Fibroblast of upper back skin (primary cell): ENCODE measurements at regions not wholly inside any gene's neighbourhood (a gene's known extent, or its start where the extent isn't known, plus 50 kb on each side); places are given as distances from the start of the nearest gene placed in this dataset.
"Not testable (repeated sequence)": the region's sequence is repeated elsewhere in the genome, so short reads cannot be mapped to it uniquely, and the experiment has no call there.

ENCODE experiments used
- DNase-seq: peaks from one replicate; pipeline ENCODE4 v3.0.0-alpha.2; 2013

GRCh38 chr2:8611246-8611645 lies 70.6 kb upstream of the ID2 start:
- DNase-seq: no peak

- no peak for DNase-seq
Observed at GRCh38 chr2:8611700-8612099, 70.2 kb upstream of the ID2 start.

GRCh38 chr2:8612734-8613179 lies 69.1 kb upstream of the ID2 start:
- DNase-seq: no peak

DNA sequence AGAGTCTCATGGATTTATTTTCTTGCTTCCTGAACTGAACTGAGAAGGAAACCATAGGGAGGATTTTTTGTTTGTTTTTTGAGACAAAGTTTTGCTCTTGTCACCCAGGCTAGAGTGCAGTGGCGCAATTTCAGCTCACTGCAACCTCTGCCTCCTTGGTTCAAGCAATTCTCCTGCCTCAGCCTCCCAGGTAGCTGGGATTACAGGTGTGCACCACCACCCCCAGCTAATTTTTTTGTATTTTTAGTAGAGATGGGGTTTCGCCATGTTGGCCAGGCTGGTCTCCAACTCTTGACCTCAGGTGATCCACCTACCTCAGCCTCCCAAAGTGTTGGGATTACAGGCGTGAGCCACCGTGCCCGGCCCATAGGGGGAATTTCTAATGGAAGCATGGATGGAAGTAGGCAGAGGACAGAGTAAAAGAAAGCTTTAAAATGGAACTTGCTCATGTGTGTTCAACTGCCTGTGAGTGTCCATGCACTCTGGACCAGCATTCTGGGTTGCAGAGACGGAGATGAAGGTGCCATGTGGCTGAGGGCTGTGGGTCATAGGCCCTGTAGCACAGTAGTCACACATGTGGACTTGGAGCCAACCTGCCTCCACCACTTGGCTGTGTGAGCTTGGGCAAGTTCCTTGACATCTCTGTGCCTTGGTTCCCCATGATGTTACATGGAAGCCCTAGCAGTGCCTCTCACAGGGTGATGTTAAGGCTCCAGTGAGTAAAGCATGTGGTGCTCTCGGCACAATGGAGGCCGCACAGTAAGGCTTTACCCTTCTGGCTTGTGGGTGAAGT lies 68.5 kb upstream of the ID2 start:
- not testable (repeated sequence) for DNase-seq

DNA sequence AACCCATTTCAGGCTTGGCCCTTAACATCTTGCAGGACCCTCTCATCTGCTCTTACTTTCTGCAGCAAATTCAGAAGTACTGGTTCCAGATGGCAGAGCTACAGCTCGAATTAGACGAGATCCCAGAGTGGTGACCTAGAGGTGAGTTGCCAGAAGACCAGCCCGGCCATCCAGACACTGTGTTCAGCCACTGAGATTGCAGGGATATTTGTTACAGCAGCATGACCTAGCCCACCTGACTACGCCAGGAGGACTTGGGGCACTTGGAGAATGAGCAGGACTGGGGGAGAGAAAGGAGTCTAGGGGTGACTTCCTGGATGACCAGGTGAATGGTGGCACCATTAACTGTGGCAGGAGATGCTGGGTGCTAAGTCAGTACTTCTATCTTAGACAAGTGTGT lies 67.2 kb upstream of the ID2 start:
- no peak for DNase-seq

DNA sequence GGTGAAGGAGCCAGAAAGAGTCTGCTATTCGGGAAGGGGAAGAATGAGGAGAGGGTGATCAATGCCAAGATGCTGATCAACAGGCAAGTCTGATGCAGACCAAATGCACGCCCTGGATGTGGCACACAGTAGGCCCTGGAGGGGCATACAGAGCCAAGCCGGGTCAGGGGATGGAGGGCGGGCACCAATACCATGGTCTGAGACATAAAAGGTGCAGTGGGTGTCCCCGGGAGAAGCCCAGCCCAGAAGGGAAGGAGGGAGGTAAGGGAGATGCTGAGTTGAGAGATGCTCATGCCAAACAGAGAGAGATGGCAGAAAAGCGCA lies 66.6 kb upstream of the ID2 start:
- no peak for DNase-seq

DNA sequence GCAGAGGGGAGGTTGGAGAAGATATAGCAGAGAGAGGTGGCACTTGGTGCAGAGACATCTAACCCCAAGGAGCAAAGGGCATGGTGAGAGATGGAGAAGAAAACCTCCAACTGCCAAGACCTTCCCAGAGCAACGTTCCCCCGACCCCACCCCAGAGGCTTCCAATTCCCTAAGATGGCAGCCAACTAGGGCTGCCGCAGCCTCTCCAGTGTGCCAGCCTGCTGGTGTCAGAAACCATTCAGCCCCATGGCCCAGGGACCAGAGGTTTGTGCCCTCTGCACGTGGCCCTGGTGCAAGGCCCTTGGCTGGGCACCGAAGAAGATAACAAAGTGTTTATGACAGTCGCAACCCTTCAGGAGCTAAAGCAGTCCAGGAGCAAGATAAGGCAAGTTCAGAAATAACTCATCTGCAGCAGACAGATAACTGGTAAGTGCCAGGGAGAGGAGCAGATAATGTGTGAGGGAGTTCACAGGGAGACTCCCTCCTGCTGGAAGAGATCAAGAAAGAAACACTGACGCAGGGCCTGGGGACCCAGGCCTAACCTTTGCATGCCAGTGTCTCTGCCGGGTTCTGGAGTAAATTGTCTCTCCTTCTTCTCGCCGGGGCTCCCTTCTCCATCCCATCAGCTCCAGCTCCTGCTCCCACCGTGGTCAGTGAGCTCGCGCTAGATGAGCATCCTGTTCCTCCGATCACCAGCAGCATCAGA lies 66.1 kb upstream of the ID2 start:
- no peak for DNase-seq

DNA sequence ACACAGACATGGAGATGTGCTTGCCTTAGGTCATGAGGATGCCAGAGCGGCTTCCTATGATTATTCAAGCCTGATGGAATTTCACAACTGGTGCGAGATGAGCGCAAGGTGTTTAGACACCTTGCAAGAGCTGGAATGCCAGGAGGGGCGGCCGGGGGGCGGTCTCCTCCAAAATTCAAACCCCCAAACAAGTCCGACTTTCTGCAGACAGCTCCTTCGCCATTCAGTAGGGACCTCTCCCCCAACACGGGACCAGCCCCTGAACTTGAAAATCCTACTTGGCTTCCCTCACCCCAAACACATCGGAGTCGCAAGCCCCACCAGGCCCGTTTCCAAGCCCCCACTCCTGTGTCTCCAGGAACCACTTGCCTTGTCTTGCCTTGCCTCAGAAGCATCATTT lies 64.8 kb upstream of the ID2 start:
- no peak for DNase-seq

DNA sequence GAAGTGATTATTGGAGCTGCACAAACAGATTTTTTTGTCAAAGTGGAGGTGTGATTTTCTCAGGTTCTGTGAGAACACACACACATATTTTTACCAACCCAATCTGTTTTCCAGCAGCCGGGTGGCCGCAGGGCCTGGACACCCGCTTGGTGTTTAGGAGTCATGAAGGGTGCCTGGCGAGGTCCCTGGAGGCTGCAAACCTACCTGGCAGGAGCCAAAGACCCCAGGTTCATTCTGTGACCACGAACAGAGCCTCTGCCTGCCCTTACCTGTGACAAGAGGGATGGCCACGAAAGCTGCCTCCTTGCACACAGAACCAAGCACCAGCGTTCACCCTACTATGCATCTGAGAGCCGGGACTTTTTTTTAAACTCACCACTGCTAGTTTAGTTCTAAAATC lies 64.3 kb upstream of the ID2 start:
- no peak for DNase-seq

GRCh38 chr2:8619071-8619470 lies 62.8 kb upstream of the ID2 start:
- DNase-seq: no peak

DNA sequence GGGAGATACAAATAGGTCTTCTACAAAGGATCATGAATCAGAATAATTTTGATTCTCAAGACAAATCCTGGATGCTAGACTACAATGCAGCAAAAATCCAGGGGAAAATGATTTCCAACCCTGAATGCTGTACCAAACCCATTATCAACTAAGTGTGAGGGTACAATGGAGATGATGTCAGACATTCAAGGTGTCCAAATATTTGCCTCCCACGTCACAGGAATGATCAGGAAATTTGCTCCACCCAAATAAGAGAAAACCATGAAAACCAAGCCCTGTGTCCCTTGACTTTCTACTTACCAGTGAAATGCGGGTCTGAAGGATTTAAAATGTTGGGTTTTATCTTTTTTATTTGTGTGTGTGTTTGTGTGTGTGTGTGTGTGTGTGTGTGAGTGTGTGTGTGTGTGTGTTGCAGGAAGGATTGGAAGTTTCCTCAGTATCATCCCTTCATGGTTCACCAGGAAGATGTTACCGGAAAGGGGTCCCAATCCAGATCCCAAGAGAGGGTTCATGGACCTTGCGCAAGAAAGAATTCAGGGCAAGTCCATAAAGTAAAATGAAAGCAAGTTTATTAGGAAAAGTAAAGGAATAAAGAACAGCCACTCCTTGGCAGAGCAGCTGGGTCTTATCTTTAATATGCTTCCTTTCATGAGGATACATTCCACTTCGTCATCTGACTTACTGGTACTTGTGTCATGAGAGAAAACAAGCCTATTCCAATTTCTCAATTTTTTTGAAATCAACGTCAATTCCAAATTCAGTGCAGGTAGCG lies 61.1 kb upstream of the ID2 start:
- DNase-seq: no peak

DNA sequence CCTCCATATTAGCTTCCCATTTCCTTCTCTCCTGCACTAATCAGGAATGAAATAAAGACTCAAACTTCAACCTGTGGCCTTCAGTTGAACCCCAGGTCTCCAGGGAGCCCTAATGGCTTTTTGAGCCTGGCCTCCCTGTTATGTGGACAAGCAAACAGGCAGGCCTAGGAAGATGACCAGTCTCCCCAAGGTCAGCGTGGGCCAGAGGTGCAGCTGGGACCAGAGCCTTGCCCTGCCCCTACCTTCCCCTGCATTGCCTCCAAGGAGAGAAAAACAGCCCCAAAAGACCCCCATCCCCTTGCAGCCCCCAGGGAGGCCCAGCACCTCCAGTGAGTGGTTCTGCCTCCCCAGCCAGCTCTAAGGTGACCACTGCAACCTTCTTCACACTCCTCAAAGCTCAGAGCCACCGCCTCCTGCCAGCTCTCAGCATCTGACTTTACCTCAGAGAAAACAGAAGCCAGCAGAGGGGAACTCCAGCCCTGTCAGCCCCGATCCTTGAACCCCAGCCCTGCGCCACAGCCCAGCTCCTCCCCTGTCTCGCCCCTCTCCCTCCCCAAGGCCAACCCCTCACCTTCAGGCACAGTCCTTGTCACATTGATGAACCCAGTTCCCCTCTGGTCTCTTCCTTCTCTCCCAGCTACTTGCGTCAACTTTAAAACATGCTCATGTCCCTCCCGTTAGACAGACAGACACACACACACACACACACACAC lies 59.5 kb upstream of the ID2 start:
- DNase-seq: no peak

DNA sequence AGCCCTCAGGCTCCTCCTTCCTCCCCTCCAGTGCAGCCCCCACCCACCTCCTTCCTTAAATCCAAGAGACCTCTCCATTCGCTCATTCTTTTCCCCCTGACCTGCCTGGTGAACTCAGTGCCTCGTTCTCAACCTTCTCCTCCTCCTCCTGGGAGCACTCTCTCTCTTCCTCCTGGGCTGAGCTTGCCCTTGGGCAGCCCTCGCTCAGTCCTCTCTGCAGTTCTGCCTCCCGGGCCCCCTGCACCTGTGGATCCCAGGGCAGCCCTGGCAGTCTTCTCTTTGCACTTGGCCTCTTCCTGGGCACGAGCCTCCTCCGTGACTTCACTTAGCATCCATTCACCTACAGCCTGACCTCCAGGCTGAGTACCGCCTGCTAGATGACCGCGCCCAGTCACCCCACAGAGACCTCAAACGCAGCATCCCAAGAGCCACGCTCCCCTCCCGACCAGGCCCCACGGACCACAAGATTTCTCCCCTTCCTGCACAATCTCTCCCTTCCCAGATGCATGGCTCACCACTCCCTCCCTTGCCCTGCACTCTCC lies 58.9 kb upstream of the ID2 start:
- no peak for DNase-seq

DNA sequence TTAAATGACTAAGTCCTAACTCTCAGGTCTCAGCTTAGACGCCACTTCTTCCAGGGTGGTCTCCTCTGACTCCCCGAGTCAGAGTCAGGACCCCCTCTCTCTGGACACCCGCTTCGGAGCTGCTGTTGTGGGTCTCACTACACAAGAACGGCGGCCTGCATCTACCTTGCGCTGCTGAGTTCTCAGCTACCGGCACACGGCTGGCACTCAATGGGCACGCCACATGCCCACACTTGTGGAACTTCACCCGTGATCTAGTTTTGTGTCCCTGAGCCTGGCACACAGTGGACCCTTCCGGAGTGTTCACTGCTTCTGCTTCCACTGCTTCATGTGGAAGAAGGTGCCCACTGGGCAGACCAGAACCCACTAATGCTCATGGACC lies 58.3 kb upstream of the ID2 start:
- DNase-seq: no peak

DNA sequence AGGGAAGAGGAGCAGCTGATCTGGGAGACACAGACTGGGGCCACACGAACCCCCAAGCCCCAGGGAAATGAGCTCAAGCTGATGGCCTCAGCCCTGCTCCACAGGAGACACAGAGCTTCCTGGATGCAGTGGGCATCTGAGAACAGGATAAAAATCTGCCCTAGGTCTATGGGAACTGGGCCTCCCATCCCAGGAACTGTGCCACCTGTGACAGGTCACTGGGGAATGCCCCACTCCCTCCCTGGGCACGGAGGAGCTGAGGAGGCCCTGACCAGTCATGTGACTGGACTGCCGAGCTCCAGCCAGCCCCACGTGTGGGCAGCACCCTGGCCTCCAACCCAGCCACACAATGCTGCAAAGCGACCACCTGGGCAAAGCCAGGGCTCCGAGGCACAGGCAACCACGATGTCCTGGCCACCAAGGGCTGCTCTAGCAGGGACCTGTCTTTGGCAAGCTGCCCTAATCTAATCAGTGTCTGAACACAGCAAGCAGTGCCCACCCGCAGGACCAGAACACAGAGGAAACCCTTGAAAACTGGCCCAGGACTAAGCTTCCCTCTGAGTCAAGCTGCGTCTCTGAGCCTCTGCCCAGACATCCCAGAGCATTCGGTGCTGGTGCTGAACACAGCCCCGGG lies 57.8 kb upstream of the ID2 start:
- DNase-seq: no peak

DNA sequence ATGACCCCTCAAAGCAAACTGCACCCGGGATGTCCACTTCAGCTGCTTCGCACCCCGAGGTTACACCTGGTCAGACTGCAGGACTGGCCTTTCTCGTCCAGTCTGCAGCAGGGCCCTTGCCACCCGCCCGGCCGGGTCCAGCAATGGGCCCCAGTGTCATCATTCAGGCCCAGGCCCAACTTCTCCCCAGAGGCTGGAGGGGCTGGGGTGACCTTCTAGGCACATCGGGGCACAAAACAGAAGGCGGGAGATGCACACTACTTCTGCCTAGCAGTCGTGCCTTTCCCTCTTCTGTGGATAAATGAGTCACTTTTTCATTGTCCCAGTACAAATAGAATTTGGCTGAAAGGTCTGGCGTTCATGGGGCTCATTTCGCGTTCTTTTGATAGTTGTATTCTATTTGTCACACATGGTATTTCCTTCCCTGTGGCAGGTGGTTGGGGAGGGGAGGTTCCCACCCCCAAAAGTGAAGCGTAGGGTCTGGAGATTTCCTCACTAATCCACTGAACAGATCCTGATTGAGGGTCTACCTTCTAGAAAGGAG lies 56.9 kb upstream of the ID2 start:
- DNase-seq: no peak

- no peak for DNase-seq
Observed at GRCh38 chr2:8625399-8626300, 56.2 kb upstream of the ID2 start.

GRCh38 chr2:8626572-8626971 lies 55.3 kb upstream of the ID2 start:
- no peak for DNase-seq

GRCh38 chr2:8627019-8627691 lies 54.7 kb upstream of the ID2 start:
- DNase-seq: no peak

DNA sequence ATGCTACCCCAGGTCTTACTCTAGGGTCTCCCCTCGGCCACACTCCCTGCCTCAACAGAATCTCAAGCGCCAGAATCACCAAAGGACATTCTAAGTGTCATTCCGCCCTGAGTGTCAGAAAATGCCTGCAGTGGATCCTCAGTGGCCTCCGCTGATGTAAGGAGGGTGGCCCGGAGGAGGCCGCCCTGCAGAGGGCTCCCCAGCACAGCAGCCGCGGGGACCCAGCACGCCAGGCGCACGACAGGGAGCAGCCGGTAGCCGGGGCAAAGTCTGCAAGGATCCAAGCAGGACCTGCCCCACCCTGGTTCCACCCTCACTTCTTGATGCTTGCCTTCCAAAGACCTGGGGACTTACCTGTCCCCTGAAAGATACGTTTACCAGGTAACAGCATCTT lies 54.2 kb upstream of the ID2 start:
- DNase-seq: no peak
